ENCODE measurements at regions not wholly inside any gene's neighbourhood (a gene's known extent, or its start where the extent isn't known, plus 50 kb on each side); places are given as distances from the start of the nearest gene placed in this dataset.
"Not testable (repeated sequence)": the region's sequence is repeated elsewhere in the genome, so short reads cannot be mapped to it uniquely, and the experiment has no call there.

DNA sequence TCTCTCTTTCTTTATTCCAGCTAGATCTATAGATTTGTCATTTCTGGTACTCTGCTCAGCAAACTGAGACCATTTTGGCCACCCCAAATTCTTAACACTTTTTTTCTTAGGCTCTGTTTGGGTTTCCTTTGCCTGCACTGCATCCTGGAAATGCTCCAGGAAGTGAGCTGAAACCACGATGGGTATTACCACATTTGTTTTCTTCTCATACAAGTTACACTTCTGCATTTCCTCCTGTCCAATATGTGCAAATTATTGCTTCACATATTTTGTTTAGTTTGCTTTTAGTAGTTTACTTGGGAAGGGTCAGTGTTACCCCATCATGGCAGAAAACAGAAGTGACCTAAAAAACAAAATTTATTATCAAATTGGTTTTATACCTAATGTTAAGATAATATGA lies 498.6 kb upstream of the GRIN3A start:
- Histone ChIP-seq H3K36me3 (no peaks in the 10 kb centered on the region), H3K4me1 (no peaks in the 10 kb centered on the region), H3K9me3 (no peaks in the 10 kb centered on the region), H3K4me3 (no peak overlapping the region), H3K27ac (no peak overlapping the region), H3K27me3 (no peaks in the 10 kb centered on the region)
- TF ChIP-seq POLR2AphosphoS5 (IDR thresholded peaks at IDR 0.05) = no peak
- no peak for TF ChIP-seq POLR2A (IDR thresholded peaks at IDR 0.05)
- TF ChIP-seq, protein P1, sequence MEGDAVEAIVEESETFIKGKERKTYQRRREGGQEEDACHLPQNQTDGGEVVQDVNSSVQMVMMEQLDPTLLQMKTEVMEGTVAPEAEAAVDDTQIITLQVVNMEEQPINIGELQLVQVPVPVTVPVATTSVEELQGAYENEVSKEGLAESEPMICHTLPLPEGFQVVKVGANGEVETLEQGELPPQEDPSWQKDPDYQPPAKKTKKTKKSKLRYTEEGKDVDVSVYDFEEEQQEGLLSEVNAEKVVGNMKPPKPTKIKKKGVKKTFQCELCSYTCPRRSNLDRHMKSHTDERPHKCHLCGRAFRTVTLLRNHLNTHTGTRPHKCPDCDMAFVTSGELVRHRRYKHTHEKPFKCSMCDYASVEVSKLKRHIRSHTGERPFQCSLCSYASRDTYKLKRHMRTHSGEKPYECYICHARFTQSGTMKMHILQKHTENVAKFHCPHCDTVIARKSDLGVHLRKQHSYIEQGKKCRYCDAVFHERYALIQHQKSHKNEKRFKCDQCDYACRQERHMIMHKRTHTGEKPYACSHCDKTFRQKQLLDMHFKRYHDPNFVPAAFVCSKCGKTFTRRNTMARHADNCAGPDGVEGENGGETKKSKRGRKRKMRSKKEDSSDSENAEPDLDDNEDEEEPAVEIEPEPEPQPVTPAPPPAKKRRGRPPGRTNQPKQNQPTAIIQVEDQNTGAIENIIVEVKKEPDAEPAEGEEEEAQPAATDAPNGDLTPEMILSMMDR (IDR thresholded peaks at IDR 0.05) = no peak
- no peak for TF ChIP-seq EP300 (IDR thresholded peaks at IDR 0.05; ENCODE audit: low read depth)
- intact Hi-C loops (cut with DNase I; ENCODE audit: low total_unique reads) (no loop called here), in situ Hi-C loops (cut with MboI; ENCODE audit: low pct_ligation_motif_present in 1 of 4, low pct_unique_long_range_greater_than_20kb in 1 of 4, low sequenced_read_pairs in 3 of 4) (no loop called here)
- DNase-seq = no peak
- WGBS, 2 donors (ENCODE audit: low coverage in 1 of 2) = 0 to 20% methylated on average over 1 of the region's 1 CpG

DNA sequence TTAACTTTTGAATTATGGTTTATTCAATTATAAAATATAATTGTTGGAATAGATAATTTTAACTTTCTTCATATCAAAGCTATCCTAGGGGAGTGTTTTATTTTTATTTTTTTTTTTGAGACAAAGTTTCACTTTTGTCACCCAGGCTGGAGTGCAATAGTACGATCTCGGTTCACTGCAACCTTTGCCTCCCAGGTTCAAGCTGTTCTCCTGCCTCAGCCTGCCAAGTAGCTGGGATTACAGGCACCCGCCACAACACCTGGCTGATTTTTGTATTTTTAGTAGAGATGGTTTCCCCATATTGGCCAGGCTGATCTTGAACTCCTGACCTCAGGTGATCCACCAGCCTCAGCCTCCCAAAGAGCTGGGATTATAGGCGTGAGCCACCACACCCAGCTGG lies 489.0 kb upstream of the GRIN3A start:
- H3K36me3 ChIP-seq; intact Hi-C loops (cut with DNase I; ENCODE audit: low total_unique reads); H3K9me3 ChIP-seq; H3K27ac ChIP-seq; H3K4me1 ChIP-seq; DNase-seq; H3K4me3 ChIP-seq; H3K27me3 ChIP-seq; in situ Hi-C loops (cut with MboI; ENCODE audit: low pct_ligation_motif_present in 1 of 4, low pct_unique_long_range_greater_than_20kb in 1 of 4, low sequenced_read_pairs in 3 of 4): not testable (repeated sequence)
- WGBS, 2 donors (ENCODE audit: low coverage in 1 of 2) = 82 to 97% methylated on average over 4 of the region's 4 CpGs

DNA sequence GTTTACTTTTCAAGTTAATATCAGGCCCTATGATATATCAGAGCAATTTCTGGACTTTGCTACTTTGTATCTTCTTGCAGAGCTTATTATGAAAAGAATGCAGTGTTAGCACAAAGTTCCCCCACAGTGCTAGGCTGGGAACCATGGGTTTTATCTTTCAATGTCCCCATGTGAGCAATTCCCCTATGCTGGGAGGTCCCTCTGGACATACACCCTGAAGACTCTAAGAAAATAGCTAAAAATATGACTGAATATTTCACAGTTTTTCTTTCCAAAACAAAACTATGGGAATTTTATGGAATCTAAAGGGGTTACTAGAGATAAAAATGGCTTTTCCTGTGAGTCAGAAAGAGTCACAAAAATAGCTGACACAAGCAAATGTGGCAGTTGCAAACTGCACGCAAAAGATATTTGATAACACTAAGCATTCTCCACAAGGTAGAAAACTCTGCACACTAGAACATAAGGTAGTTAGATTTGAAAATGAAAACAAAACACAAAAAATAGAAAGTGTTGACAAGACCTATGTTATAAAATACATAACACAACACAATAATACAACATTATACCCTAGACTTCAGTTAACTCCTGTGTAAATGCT lies 487.5 kb upstream of the GRIN3A start:
- Histone ChIP-seq H3K27ac (no peak overlapping the region), H3K4me1 (no peaks in the 10 kb centered on the region), H3K9me3 (no peaks in the 10 kb centered on the region), H3K4me3 (no peak overlapping the region), H3K36me3 (no peaks in the 10 kb centered on the region), H3K27me3 (no peaks in the 10 kb centered on the region)
- no peak for TF ChIP-seq POLR2A (IDR thresholded peaks at IDR 0.05)
- no peak for TF ChIP-seq EP300 (IDR thresholded peaks at IDR 0.05; ENCODE audit: low read depth)
- no peak for TF ChIP-seq POLR2AphosphoS5 (IDR thresholded peaks at IDR 0.05)
- TF ChIP-seq, protein P1 (IDR thresholded peaks at IDR 0.05) = no peak
- intact Hi-C loops (cut with DNase I; ENCODE audit: low total_unique reads) = no loop called here
- DNase-seq = no peak
- 64 to 78% methylated on average over 1 of the region's 1 CpG for WGBS, 2 donors (ENCODE audit: low coverage in 1 of 2)
- in situ Hi-C loops (cut with MboI; ENCODE audit: low pct_ligation_motif_present in 1 of 4, low pct_unique_long_range_greater_than_20kb in 1 of 4, low sequenced_read_pairs in 3 of 4) = no loop called here

DNA sequence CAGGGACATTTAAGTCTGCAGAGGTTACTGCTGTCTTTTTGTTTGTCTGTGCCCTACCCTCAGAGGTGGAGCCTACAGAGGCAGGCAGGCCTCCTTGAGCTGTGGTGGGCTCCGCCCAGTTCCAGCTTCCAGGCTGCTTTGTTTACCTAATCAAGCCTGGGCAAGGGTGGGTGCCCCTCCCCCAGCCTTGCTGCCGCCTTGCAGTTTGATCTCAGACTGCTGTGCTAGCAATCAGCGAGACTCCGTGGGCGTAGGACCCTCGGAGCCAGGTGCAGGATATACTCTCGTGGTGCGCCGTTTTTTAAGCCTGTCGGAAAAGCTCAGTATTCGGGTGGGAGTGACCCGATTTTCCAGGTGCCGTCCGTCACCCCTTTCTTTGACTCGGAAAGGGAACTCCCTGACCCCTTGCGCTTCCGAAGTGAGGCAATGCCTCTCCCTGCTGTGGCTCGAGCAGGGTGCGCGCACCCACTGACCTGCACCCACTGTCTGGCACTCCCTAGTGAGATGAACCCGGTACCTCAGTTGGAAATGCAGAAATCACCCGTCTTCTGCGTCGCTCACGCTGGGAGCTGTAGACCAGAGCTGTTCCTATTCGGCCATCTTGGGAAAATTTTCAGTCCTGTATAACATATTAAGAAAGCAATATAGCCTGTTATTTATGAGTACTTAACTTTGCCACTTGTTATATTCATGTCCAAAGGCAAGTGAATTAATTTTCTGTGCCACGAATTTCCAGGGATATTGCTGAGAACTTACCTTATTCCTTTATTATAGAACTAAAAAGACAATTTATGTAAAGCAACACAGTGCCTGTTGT lies 485.1 kb upstream of the GRIN3A start:
- H3K27ac ChIP-seq = peak overlapping the region in 1 of 4 donors; percentile 47
- in situ Hi-C loops (cut with MboI; ENCODE audit: low pct_ligation_motif_present in 1 of 4, low pct_unique_long_range_greater_than_20kb in 1 of 4, low sequenced_read_pairs in 3 of 4) = loop anchor here in 1 of 4 donors (25.0 kb wide), 1 partner anchor 111 kb away; no protein-coding TSS in a partner anchor
- DNase-seq = peak; percentile 19
- intact Hi-C loops (cut with DNase I; ENCODE audit: low total_unique reads); H3K4me1 ChIP-seq; H3K27me3 ChIP-seq; H3K9me3 ChIP-seq; H3K36me3 ChIP-seq: not testable (repeated sequence)
- 42 to 81% methylated on average over 1 to 27 of the region's 27 CpGs for WGBS, 2 donors (ENCODE audit: low coverage in 1 of 2)
- H3K4me3 ChIP-seq = peak overlapping the region in 2 of 4 donors; percentile 12 to 16

DNA sequence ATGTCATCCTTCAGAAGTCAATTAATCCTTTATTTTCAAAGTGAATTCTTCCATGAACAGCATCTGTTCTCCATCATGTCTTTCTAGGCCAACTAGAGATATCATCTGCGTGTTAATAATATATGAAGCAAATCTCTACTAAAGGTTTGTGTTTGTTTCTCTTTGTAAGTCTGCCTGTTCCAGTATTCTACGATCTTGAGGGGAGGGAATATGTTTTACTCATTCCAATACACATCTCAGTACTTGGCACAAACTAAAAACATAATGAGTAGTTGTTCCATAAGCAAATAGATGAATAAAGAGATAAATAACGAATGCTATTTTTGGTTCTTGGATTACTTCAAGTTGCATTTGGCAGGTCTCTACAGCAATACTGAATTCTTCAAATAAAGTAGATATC lies 470.7 kb upstream of the GRIN3A start:
- intact Hi-C loops (cut with DNase I; ENCODE audit: low total_unique reads) = no loop called here
- TF ChIP-seq POLR2AphosphoS5 (IDR thresholded peaks at IDR 0.05) (no peak), EP300 (IDR thresholded peaks at IDR 0.05; ENCODE audit: low read depth) (no peak), POLR2A (IDR thresholded peaks at IDR 0.05) (no peak)
- TF ChIP-seq, protein P1 (IDR thresholded peaks at IDR 0.05) = no peak
- Histone ChIP-seq H3K27ac (no peak overlapping the region), H3K27me3 (no peaks in the 10 kb centered on the region), H3K9me3 (no peaks in the 10 kb centered on the region), H3K36me3 (no peaks in the 10 kb centered on the region), H3K4me3 (no peak overlapping the region), H3K4me1 (no peaks in the 10 kb centered on the region)
- no peak for DNase-seq
- WGBS, 2 donors (ENCODE audit: low coverage in 1 of 2) = 49 to 62% methylated on average over 3 of the region's 3 CpGs
- in situ Hi-C loops (cut with MboI; ENCODE audit: low pct_ligation_motif_present in 1 of 4, low pct_unique_long_range_greater_than_20kb in 1 of 4, low sequenced_read_pairs in 3 of 4) = loop anchor here in 1 of 4 donors (25.0 kb wide), 1 partner anchor 97 kb away; no protein-coding TSS in a partner anchor

All from transverse colon (tissue), 4 donors.